ENCODE measurements at regions not wholly inside any gene's neighbourhood (a gene's known extent, or its start where the extent isn't known, plus 50 kb on each side); places are given as distances from the start of the nearest gene placed in this dataset.

DNA sequence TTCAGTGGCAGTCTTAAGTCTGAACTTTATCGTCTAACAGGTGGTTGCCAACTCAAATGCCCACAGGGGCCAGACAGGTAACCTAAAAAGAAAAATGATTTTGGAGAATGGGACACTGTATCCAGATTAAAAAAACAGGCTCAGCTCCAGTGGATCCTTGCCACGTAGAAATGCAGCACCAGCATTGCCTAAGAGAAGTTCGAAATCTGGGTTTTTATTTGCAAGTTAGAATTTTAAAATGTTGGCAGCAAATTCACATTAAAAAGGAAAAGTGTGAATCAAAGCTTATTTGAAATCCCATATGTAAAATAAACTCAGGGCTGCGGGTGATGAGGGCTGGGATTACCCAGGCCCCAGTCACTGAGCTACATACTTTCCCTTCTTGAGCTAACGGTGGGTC lies 408.5 kb upstream of the SUCLG2 start:
- TF ChIP-seq CTCF (IDR thresholded peaks at IDR 0.05; ENCODE audit: low read depth, low read length, poor library complexity, severe bottlenecking) (no peak), EZH2phosphoT487 (IDR thresholded peaks at IDR 0.05; ENCODE audit: borderline replicate concordance, low read length) (no peak)
